Limb (tissue), 2 donors: ENCODE measurements at regions not wholly inside any gene's neighbourhood (a gene's known extent, or its start where the extent isn't known, plus 50 kb on each side); places are given as distances from the start of the nearest gene placed in this dataset.
A peak's percentile ranks its signal among the peaks of the same experiment; 100 is the strongest.
"Not testable (repeated sequence)": the region's sequence is repeated elsewhere in the genome, so short reads cannot be mapped to it uniquely, and the experiment has no call there.

Experiments used
- DNase-seq, 2 donors: peaks; one replicate each; pipeline ENCODE4 v3.0.0-alpha.2; 2016; ENCODE audit errors: extremely low spot score in 2 of 2

DNA sequence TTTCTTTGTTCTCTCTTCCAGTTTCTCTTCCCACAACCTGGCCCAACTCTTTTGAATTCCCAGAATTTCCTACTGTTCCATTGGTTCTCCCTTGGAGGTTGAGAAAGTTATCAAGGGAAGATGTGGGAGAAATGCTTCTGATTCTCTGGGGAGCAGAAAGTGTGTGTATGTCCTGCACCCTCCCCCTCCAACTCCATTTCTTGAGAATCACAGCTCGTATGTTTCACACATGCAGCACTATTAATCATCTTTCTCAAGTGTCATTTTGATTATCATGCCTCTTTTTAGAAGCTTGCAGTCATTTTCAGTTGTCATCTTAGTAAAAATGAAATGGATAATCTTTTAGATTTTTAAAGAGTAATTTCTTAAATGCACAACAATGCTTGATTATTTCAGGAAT is 296.8 kb upstream of the SLC39A10 start:
- no peak for DNase-seq

DNA sequence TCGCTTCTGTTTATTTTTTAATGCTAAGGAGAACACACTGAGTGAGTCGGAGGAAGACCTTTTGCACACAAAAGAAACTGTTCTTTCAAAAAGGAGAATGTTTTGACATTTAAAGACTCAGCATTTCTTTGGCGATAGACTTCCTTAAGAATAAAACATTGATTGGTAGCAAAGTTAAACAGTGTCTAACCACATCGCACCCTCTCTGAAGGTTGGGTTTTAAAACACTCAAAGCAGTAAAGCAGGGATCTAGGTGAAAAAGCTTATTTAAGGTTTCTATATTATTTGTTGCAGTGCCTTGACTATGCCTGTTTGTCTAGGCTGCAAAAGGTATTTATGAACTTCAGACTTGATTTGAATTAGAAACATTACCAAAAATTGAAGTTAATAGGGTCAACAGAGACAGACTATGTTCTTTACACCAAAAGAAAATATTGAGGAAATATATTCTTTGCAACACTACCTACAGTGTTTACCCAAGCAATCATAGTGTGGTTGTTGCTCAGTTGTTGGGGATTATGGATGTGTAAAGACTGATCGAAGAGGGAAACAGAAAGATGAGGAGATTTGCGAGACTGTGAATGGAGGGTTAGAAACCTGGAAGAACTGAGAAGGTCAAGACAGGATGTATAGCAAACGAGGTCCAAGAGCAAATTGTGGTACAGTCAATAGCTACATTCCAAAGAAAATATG is 297.8 kb upstream of the SLC39A10 start:
- DNase-seq = no peak

DNA sequence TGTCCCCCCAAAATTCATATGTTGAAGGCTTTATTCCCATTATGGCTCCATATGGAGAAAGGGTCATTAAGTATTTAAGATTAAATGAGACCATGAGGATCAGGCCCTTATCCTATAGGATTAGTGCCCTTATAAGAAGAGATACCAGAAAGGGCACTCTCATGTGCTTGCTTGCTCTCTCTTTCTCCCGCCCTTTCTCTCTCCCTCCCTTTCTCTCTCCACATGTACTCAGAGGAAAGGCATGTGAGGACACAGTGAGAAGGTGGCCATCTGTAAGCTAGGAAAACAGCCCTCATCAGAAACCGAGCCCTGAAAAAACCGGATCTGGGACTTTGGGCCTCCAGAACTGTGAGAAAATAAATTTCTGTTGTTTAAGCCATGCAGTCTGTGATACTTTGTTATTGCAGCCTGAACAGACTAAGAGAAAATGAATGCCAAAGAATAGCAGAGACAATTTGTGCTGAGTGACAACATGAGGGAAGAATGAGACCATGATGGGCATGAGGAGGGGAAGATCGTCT is 300.0 kb upstream of the SLC39A10 start:
- no peak for DNase-seq

DNA sequence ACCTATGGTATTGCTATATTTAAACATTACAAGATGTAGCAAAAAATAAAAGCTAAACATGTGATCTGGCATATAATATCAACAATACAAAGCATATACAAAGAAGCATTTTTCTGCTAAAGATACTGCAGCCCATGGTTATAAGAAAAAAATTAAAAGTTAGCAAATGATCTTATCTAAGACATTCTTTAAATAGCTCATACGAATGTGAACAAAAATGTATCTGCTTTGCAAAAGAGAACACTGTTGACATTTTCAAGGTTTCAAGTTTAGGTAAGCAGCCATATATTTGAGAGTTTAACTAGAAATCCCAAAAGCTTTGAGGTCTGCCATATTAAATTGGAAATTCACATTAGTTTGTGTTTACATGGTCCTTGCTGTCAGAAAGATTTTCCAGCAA is 301.0 kb upstream of the SLC39A10 start:
- no peak for DNase-seq

DNA sequence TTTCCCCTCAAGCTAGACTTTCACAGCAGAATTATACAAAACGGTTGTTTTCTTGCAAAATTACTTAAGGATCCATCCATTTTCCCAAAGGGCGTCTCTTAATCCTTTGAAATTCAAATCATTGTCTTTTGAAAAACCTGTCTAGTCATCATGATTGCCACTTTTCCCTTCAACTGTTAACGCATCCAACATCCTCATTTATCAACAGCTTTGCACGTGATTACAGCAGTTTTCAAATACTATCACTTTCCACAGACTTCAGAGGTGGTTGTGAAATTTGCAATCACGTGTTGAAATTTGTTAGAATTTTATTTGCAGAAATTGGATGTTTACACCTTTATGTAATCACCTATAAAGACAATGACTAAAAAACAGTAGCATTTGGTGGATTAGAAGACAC is 304.4 kb upstream of the SLC39A10 start:
- DNase-seq = no peak

DNA sequence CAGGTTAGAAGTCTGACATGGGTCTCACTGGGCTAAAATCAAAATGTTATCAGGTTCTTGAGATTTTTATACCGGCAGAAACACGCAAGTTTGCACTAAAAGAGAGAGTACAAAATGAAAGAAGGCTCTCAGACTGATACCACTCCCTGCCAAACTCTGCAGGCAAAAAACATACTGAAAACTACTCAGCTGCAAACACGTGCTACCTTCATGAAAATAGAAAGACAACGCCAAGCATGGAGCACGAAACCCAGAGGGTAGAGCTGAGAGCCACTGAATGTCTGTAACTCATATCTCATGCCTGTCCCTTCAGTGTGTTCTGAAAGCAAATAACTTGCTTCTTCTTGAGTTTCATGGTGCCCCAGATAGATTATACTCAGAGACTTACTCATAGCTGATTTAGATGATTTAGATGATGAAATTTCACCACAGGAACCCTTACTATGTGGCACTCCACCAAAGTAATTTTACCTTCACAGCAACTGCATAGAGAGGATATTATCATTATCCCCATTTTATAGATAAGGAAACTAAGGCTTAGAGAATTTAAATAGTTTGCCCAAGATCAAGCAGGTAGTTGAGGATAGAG is 313.0 kb upstream of the SLC39A10 start:
- no peak for DNase-seq

DNA sequence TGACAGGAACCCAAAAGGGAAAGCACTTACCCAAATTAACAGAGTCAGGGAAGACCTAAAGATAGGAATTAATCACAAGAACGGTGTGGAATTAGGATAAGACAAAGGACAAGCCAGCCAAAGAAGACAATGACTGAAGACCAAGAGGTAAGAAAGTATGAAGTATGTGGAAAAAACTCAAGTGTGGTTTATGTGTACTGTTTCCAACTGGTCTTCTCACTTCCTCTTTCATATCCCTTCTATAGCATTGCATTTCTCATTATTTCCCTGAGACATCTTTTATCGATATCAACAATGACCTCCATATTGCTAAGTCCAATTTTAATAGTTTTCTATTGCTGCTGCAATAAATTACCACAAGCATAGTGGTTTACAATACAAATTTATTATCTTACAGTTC is 313.5 kb upstream of the SLC39A10 start:
- no peak for DNase-seq

DNA sequence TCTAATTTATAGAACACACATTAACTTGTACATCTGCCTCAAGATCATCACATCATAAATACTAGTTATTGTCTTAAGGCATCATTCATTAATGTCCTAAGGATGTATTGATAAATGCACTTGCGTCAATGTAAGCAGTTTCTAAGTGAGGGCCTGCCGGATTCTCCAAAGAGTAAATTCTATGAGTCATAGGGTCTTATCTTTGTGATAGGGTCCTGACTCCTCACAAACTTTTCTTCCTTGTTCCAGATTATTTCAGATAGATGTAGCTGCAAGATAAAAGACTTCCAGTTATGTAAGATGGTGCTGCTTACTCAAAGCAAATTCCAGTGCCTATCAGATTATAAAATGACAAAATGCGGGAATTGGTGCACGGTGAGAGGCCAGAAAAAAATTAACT is 315.0 kb upstream of the SLC39A10 start:
- no peak for DNase-seq

DNA sequence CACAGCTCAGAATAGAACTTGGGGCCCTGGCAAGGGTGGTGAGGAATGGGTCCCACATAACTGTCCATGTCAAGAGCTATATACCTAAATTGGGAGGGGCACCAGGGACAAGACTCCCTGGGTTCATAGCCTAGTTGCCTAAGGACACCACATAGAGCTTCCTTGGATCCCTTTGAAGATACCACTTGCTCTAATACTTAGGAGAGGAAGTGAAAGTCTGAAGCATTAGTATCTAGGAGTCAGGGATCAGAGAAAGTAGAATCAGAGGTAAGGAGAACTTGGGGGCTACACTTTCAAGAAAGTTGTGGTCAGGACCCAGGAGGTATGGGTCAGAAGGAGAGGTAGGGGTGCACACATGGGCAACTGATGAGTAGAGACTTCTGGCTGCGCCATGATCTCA is 318.2 kb upstream of the SLC39A10 start:
- no peak for DNase-seq

DNA sequence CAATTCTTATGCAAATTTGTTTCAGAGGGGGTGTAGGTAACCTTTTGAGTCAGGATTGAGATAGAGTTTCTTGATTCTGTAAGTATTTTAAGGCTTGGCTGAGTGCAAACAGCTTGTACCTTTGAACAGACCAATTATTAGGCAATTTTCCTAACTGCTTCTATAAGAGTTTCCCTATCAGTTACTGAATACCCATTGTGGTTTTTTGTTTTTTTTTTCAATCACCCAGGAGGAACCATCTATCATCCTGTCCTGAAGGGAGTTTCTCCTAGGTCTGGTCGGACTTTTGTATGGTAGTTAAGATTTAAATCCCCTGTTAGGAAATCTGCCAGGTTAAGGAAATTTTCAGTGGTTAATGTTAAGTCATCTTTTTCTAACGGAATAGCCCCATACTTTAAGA is 319.4 kb upstream of the SLC39A10 start:
- no peak for DNase-seq

DNA sequence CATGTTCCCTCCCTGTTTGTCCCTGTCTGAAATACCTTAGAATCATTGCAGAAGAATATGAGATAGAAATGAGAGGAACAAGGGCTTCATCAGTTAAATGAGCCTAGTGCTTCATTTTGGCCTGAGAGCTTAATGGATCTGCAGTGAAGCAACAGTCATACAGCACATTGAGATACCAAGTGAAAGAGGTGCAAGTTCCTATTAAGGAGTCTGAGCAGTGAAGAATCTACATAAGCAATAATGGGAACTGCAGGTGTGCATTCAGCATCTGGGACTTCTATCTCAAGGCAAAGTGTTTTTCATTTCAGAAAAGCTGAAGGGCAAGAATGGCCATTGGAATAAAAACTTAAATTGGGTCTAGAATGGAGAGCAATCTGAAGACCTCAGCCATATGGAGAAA is 323.2 kb upstream of the SLC39A10 start:
- DNase-seq = no peak

DNA sequence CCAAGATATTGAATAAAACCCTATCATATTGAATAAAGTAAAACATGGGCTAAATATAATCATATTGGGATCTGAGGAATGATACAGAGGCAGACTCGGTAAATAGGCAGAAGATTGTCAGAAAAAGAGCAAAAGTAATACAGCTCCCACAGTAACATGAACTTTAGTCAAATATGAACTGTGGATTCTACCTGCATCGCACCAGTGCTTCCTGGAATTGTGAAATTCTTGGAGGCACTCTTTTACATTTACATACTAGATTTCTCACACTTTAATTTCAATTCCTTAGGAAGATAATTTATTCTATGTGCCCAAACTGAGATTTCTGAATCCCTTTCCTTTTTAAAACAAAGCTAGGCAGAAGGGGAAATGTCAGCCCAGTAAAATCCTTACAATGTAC is 325.1 kb upstream of the SLC39A10 start:
- no peak for DNase-seq

DNA sequence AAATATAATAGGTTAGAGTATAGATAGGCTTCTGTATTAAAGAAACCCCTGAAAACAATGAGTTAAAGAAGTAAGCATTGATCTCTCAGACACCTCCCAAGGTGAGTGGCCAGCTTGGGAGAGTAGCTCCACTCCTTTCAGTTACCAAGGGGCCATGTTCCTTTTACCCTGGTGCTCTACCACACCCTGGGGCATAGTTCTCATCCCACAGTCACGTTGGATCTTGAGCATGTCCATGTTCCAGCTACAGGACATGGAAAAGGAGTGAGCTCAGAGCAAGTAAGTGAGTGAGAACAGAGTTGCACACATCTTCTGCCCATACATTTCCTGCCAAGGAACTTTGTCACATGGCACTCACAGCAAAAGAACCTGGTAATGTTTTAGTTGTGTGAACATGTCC is 325.9 kb upstream of the SLC39A10 start:
- no peak for DNase-seq

DNA sequence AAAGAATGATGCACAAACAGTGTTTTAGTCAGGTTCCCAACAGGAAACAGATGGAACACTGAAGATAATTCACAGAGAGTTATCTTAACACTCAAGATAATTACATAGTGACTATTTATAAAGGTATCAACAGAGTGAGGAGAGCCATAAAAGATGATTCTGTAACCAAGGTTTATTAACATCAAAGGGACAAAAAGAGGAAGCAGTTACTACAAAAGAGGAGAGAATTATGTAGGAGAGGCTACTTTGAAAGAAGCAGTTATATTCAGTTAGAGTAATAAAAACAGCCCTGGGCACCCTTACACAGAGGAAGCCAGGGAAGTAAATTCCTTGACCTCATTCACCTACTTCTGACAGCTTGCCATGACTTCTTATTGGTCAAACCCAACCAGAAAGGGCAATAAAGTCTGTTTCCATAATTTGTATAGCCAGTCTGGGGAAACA is 326.5 kb upstream of the SLC39A10 start:
- DNase-seq = no peak

DNA sequence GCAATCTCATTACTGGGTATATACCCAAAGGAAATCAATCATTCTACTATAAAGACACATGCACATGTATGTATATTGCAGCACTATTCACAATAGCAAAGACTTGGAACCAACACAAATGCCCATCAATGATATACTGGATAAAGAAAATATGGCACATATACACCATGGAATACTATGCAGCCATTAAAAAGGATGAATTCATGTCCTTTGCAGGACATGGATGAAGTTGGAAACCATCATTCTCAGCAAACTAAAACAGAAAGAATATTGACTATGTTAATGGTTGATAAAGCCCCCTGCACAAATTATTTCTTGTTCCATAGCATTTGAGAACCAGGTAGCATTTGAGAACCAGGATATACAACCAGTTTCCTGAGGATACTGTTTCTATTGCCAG is 327.2 kb upstream of the SLC39A10 start:
- DNase-seq = not testable (repeated sequence)

DNA sequence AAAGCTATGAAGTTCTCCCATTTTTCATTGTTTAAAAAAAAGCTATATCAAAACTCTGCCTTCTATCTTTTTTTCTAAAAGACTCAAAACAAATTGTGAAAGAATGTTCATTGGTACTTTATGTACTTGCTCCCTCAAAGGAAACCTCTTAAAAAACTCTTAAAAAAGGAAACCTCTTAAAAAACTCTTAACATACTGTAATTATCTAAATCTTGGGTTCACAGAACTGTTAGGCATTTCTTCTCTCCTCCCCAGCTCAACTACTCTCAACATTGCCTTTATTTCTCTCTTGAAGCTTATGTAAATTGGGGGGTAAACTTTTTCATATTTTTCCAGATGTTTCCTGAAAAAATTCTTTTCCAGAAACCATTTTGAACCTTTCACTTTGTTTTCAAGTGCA is 330.5 kb upstream of the SLC39A10 start:
- DNase-seq = no peak

DNA sequence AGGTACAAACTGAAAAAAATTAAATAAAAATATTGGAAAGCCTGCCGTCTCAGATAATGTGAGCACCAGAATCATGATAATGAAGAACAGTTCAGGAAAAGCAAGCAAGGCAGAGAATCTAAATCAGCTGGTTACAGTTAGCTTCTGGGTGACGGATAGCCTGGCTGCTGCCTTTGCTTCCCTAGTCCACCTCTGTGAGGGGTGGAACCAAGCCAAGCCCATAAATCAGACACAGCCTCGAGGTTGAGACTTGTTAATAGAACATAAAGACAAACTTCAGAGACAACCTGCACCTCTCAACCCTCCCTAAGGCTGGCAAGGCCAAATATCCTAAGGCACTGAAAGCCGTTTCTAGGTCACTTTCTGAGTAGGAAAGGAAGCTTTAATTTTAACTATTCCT is 334.7 kb upstream of the SLC39A10 start:
- peak in 1 of 2 donors; percentile 47 for DNase-seq

DNA sequence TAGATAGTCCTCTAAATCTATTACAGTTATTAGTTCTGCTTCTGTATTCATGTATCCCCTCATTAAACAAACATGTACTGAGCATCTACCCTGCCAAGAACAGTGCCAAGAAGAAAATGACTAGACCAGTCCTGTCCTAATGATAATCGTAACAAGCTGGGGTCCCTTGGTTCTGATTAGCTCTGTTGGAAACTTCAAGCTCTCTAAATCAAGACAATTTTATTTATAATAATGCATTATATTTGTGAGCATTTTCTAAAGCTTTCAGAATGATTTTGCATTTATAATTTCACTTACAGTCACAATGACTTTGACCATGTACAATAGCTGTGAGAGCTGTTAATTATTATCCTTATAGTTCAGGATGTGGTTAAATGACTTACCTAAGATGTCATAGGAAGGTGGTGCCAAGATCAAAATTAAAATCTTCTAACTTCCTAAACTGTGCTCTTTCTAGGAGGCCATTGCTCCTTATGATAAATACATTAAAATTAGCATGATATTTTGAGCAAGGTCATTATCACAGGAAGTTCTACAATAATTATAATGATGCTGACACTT is 336.5 kb upstream of the SLC39A10 start:
- DNase-seq = no peak

DNA sequence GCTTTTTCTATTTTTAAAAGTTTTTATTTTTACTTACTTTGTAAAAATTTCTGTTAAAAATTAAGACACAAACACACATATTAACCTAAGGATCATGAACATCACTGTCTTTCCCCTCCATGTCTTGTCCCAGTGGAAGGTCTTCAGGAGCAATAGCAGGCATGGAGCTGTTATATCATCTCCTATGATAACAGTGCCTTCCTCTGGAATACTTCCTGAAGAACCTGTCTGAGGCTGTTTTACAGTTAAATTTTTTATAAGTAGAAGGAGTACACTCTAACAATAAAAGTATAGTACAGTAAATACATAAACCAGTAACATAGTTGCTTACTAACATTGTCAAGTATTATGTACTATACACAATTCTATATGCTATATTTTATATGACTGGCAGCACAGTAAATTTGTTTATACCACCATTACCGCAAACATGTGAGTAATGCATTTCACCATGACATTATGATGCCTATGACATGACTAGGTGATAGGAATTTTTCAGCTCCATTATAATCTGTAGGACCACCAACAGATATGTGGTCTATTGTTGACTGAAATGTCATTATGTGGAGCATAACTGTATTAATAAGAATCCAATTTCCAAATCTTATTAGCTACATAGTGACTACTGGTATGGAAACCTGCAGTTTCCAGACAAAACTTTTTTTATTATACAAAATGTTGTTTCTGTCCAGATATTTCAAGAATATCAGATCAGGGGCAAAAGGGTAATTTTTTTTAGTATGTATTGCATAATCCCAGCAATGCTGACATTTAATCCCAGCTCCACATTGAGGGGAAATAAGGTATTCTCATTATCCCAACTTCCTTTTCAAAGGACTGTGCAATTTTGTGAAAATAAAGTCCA is 337.2 kb upstream of the SLC39A10 start:
- no peak for DNase-seq

DNA sequence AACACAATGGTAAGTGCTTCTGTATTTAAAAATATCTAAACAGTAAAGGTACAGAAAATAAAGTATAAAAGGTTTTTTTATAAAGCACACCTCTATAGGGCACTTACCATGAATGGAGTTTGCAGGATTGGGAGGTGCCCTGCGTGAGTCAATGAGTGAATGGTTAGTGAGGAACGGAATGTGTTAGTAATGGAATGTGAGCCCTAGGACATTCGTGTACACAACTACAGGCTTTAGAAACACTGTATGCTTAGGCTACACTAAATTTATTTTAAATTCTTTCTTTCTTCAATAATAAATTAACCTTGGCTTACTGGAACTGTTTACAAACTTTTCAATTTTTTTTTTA is 337.9 kb upstream of the SLC39A10 start:
- no peak for DNase-seq

DNA sequence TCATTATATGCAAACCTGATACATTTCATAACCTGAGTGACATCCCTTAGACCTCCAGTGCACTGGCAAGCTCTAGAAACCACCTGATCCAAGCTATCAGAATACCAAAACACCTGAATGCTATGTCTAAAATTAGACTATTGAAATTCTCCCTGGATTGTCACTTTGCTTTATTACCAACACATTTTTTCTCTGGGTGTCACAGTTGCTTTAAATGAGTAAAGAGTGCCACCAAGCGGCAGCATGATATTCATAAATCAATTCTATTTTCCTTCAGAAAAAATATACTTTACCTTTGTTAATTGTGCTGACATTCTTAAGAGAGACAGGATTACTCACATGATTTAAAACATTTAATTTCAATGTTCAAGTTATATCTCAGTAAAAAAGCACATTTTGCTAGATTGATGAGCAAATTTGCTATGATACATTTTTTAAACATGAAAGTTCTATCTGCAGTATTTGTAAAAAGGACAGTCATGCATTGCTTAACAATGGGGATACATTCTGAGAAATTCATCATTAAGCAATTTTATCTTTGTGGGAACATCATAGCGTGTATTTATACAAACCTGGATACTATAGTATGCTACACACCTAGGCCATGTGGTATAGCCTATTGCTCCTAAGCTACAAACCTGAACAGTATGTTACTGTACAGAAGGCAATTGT is 338.4 kb upstream of the SLC39A10 start:
- DNase-seq = peak; percentile 47 to 72

DNA sequence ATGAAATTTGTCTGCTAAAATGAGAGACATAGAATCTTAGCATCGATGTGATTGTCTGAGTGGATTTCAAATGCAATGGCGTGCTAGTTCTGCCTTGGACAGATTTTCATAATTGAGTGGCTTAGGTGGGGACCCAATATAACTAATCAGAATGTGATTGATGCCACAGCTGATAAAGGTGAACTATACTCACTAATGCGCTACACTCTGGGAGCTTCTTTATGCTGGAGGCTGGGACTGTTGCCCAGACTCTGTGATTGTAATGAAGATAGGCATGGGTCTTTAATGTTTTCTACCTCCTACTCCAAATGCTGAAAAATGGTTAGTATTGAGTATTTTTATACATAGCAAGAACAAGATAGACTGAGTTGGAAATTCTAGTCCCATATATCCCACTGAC is 339.5 kb upstream of the SLC39A10 start:
- no peak for DNase-seq
